AG20443 (cell line): ENCODE measurements at regions not wholly inside any gene's neighbourhood (a gene's known extent, or its start where the extent isn't known, plus 50 kb on each side); places are given as distances from the start of the nearest gene placed in this dataset.
A peak's percentile ranks its signal among the peaks of the same experiment; 100 is the strongest.
"Not testable (repeated sequence)": the region's sequence is repeated elsewhere in the genome, so short reads cannot be mapped to it uniquely, and the experiment has no call there.

Experiments
- DNase-seq: peaks from one replicate; pipeline ENCODE4 v3.0.0; 2012; ENCODE audit warnings: low spot score, mixed read lengths

GRCh38 chr6:112649853-112650252 lies 302.7 kb downstream of the RFPL4B start:
- DNase-seq = no peak

- no peak for DNase-seq
Observed at GRCh38 chr6:112651239-112651638, 304.1 kb downstream of the RFPL4B start.

GRCh38 chr6:112659912-112660311 lies 312.8 kb downstream of the RFPL4B start:
- no peak for DNase-seq

- no peak for DNase-seq
Observed at GRCh38 chr6:112660626-112661025, 313.5 kb downstream of the RFPL4B start.

- DNase-seq = no peak
Observed at GRCh38 chr6:112663698-112664097, 316.6 kb downstream of the RFPL4B start.

- DNase-seq = peak; percentile 74
Observed at GRCh38 chr6:112665114-112665513, 318.0 kb downstream of the RFPL4B start.

GRCh38 chr6:112665815-112666214 lies 318.7 kb downstream of the RFPL4B start:
- DNase-seq = peak; percentile 13

GRCh38 chr6:112667427-112667826 lies 320.3 kb downstream of the RFPL4B start:
- no peak for DNase-seq

GRCh38 chr6:112680091-112680490 lies 333.0 kb downstream of the RFPL4B start:
- no peak for DNase-seq

GRCh38 chr6:112682071-112682470 lies 334.9 kb downstream of the RFPL4B start:
- DNase-seq = no peak

GRCh38 chr6:112683106-112683505 lies 336.0 kb downstream of the RFPL4B start:
- DNase-seq = no peak

GRCh38 chr6:112683926-112684325 lies 336.8 kb downstream of the RFPL4B start:
- peak; percentile 66 for DNase-seq

GRCh38 chr6:112685521-112686220 lies 338.5 kb downstream of the RFPL4B start:
- not testable (repeated sequence) for DNase-seq

- not testable (repeated sequence) for DNase-seq
Observed at GRCh38 chr6:112688487-112689165, 341.5 kb downstream of the RFPL4B start.

GRCh38 chr6:112689183-112689858 lies 342.2 kb downstream of the RFPL4B start:
- not testable (repeated sequence) for DNase-seq

GRCh38 chr6:112690497-112691202 lies 343.5 kb downstream of the RFPL4B start:
- peak; percentile 12 for DNase-seq

- peak; percentile 81 for DNase-seq
Observed at GRCh38 chr6:112691289-112691688, 344.2 kb downstream of the RFPL4B start.

- no peak for DNase-seq
Observed at GRCh38 chr6:112695001-112695400, 347.9 kb downstream of the RFPL4B start.

- DNase-seq = no peak
Observed at GRCh38 chr6:112697265-112697664, 350.1 kb downstream of the RFPL4B start.

- DNase-seq = no peak
Observed at GRCh38 chr6:112701201-112701600, 354.1 kb downstream of the RFPL4B start.

GRCh38 chr6:112710710-112711109 lies 363.6 kb downstream of the RFPL4B start:
- DNase-seq = no peak

GRCh38 chr6:112713402-112713801 lies 366.3 kb downstream of the RFPL4B start:
- no peak for DNase-seq
